Pancreas (tissue), 10 donors: ENCODE measurements at regions not wholly inside any gene's neighbourhood (a gene's known extent, or its start where the extent isn't known, plus 50 kb on each side); places are given as distances from the start of the nearest gene placed in this dataset.

Source experiments
- ATAC-seq, 4 donors: fragments of 200-7000 bp; cut with Tn5 transposase; one replicate each; pipeline versions ENCODE4 v1.8.0 to v1.9.1; 2020; ENCODE audit warnings: mild to moderate bottlenecking in 4 of 4, moderate library complexity in 4 of 4
- DNase-seq, 6 donors: peaks; one replicate each; pipeline ENCODE4 v3.0.0-alpha.2; 2020
- FAIRE-seq: peaks from 2 replicates; lab custom pipeline; 2012; peaks lifted over from hg19 to GRCh38; lab: Jason Lieb, UNC
- H3K27ac ChIP-seq, 4 donors: fragments of 200-600 bp; sonication (generic); 1 replicate in 3 of 4; 2 replicates in 1 of 4; pipeline versions ENCODE4 v1.5.0 to v1.8.0; 2020
- H3K27me3 ChIP-seq, 4 donors: fragments of 200-600 bp; one replicate each; pipeline ENCODE4 v1.8.0; 2021
- H3K36me3 ChIP-seq, 3 donors: fragments of 200-600 bp; sonication (generic) in 1 of 3; one replicate each; pipeline versions ENCODE4 v1.5.0 to v1.8.0; 2020 to 2021
- H3K4me1 ChIP-seq, 3 donors: fragments of 200-600 bp; one replicate each; pipeline ENCODE4 v1.8.0; 2021
- H3K4me3 ChIP-seq, 4 donors: fragments of 200-600 bp; sonication (generic) in 2 of 4; one replicate each; pipeline versions ENCODE4 v1.5.0 to v1.8.0; 2020 to 2021
- H3K9me3 ChIP-seq, 4 donors: fragments of 200-600 bp; one replicate each; pipeline ENCODE4 v1.8.0; 2021
- WGBS, 2 donors: extraction: QIAGEN DNeasy Blood & Tissue Kit; methylation state at CpG; one replicate each; pipeline ENCODE4 v1.1.7; 2013; 5-methylcytosine and 5-hydroxymethylcytosine counted together
- intact Hi-C, 3 donors: fragments of 100-400 bp; cut with DNase I; formaldehyde crosslinking; loops; one replicate each; pipeline versions ENCODE4 v1.11.1 to v1.14.2; 2022
- TF ChIP-seq, protein P1 (sequence below), 4 donors: fragments of 200-600 bp; sonication (generic) in 3 of 4; IDR thresholded peaks; one replicate each; pipeline versions ENCODE4 v1.5.0 to v1.8.0; 2021; ENCODE audit warnings: antibody characterized with exemption in 4 of 4
- donor health status: healthy with polysubstance abuse.
- donor health status: DM: no; HTN: no; CAD: no; lungs with moderate emphysema.
- donor health status: DM: no; HTN: no; CAD: no.
- donor health status: control.
- donor health status: control.
- donor health status: Bipolar disorder and iron deficiency.
- donor health status: DM: yes; HTN: yes; CAD: no.
- donor health status: DM: no; HTN: no; CAD: no.
- donor health status: DM: no; HTN: no; CAD: no.
- donor health status: DM: yes; HTN: yes; CAD: no.

- intact Hi-C loops, result no loop called here
- H3K27ac ChIP-seq, result no peak overlapping the region
- no peak overlapping the region for H3K4me3 ChIP-seq
- FAIRE-seq, result no peak
- H3K36me3 ChIP-seq, result no peaks in the 10 kb centered on the region
- no peaks in the 10 kb centered on the region for H3K4me1 ChIP-seq
- TF ChIP-seq, protein P1, sequence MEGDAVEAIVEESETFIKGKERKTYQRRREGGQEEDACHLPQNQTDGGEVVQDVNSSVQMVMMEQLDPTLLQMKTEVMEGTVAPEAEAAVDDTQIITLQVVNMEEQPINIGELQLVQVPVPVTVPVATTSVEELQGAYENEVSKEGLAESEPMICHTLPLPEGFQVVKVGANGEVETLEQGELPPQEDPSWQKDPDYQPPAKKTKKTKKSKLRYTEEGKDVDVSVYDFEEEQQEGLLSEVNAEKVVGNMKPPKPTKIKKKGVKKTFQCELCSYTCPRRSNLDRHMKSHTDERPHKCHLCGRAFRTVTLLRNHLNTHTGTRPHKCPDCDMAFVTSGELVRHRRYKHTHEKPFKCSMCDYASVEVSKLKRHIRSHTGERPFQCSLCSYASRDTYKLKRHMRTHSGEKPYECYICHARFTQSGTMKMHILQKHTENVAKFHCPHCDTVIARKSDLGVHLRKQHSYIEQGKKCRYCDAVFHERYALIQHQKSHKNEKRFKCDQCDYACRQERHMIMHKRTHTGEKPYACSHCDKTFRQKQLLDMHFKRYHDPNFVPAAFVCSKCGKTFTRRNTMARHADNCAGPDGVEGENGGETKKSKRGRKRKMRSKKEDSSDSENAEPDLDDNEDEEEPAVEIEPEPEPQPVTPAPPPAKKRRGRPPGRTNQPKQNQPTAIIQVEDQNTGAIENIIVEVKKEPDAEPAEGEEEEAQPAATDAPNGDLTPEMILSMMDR (IDR thresholded peaks at IDR 0.05), result no peak
- H3K27me3 ChIP-seq, result no peaks in the 10 kb centered on the region
- ATAC-seq, result no peak
- H3K9me3 ChIP-seq, result no peaks in the 10 kb centered on the region
- DNase-seq, result no peak
- 67 to 73% methylated on average over 6 of the region's 6 CpGs for WGBS, 2 donors
Observed at GRCh38 chr15:91578511-91578910, 275.0 kb upstream of the SLCO3A1 start.

- no peak overlapping the region for H3K27ac ChIP-seq
- no peaks in the 10 kb centered on the region for H3K36me3 ChIP-seq
- no peaks in the 10 kb centered on the region for H3K4me1 ChIP-seq
- no peaks in the 10 kb centered on the region for H3K9me3 ChIP-seq
- H3K4me3 ChIP-seq, result no peak overlapping the region
- DNase-seq (no peak), FAIRE-seq (no peak), ATAC-seq (no peak)
- H3K27me3 ChIP-seq, result no peaks in the 10 kb centered on the region
- TF ChIP-seq, protein P1 (IDR thresholded peaks at IDR 0.05), result no peak
- WGBS, 2 donors, result 70 to 78% methylated on average over 3 of the region's 3 CpGs
- intact Hi-C loops, result no loop called here
Observed at GRCh38 chr15:91584895-91585294, 268.6 kb upstream of the SLCO3A1 start.

- H3K4me3 ChIP-seq, result no peak overlapping the region
- 45 to 50% methylated on average over 4 of the region's 4 CpGs for WGBS, 2 donors
- H3K27ac ChIP-seq, result no peak overlapping the region
- no peaks in the 10 kb centered on the region for H3K36me3 ChIP-seq
- TF ChIP-seq, protein P1 (IDR thresholded peaks at IDR 0.05), result no peak
- H3K9me3 ChIP-seq, result no peaks in the 10 kb centered on the region
- no peak for DNase-seq
- no peaks in the 10 kb centered on the region for H3K27me3 ChIP-seq
- H3K4me1 ChIP-seq, result no peaks in the 10 kb centered on the region
- no peak for FAIRE-seq
- intact Hi-C loops, result no loop called here
- no peak for ATAC-seq
Observed at GRCh38 chr15:91586560-91586959, 266.9 kb upstream of the SLCO3A1 start.

DNA sequence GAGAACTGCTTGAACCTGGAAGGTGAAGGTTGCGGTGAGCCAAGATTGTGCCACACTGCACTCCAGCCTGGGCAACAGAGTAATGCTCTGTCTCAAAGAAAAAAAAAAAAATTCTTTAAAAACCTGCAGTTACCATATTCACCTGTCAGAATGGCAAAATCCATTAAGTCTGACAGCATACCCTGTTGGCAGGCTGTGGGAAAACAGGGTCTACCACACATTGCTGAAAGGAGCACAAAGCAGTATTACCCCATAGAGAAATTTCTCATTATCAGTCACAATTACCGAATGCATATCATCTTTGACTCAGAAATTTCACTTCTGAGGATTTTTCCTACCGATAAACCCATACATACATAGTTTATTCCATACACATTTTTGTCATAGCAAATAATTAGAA lies 264.1 kb upstream of the SLCO3A1 start:
- 72 to 79% methylated on average over 3 of the region's 3 CpGs for WGBS, 2 donors
- Histone ChIP-seq H3K9me3 (no peaks in the 10 kb centered on the region), H3K4me1 (no peaks in the 10 kb centered on the region), H3K27me3 (no peaks in the 10 kb centered on the region), H3K36me3 (no peaks in the 10 kb centered on the region), H3K27ac (no peak overlapping the region), H3K4me3 (no peak overlapping the region)
- no peak for FAIRE-seq
- TF ChIP-seq, protein P1 (IDR thresholded peaks at IDR 0.05), result no peak
- intact Hi-C loops, result no loop called here
- ATAC-seq, result no peak
- DNase-seq, result no peak

- Histone ChIP-seq H3K9me3 (no peaks in the 10 kb centered on the region), H3K4me3 (no peak overlapping the region), H3K4me1 (no peaks in the 10 kb centered on the region), H3K27me3 (no peaks in the 10 kb centered on the region), H3K27ac (no peak overlapping the region), H3K36me3 (no peaks in the 10 kb centered on the region)
- TF ChIP-seq, protein P1 (IDR thresholded peaks at IDR 0.05), result no peak
- no peak for ATAC-seq
- DNase-seq, result no peak
- 34 to 52% methylated on average over 2 of the region's 2 CpGs for WGBS, 2 donors
- FAIRE-seq, result no peak
- intact Hi-C loops, result no loop called here
Observed at GRCh38 chr15:91592567-91592966, 260.9 kb upstream of the SLCO3A1 start.
